HEK293 (cell line): ENCODE measurements at regions not wholly inside any gene's neighbourhood (a gene's known extent, or its start where the extent isn't known, plus 50 kb on each side); places are given as distances from the start of the nearest gene placed in this dataset.

ENCODE experiments used
- CTCF ChIA-PET: fragments of 350-600 bp; formaldehyde crosslinking; extraction: SDS; loops from one replicate; lab custom pipeline; 2021; ENCODE audit warnings: antibody characterized with exemption; lab: Yijun Ruan, JAX
- POLR2A ChIA-PET: fragments of 300-600 bp; formaldehyde crosslinking; extraction: SDS; loops from one replicate; lab custom pipeline; 2020; ENCODE audit warnings: antibody characterized with exemption, inconsistent platforms; lab: Yijun Ruan, JAX
- H3K27ac ChIP-seq: fragments of 200-500 bp; sonication (Bioruptor generic); 2 replicates; pipeline ENCODE4 v1.5.1; 2014; ENCODE audit warnings: low read depth, low read length, control low read depth, inconsistent platforms; ENCODE audit errors: extremely low read depth
- H3K36me3 ChIP-seq, 2 experiments: fragments of 200-500 bp in 1 of 2; sonication (Bioruptor generic) in 1 of 2; 1 replicate in 1 of 2; 2 replicates in 1 of 2; pipeline ENCODE4 v1.5.1; 2014 to 2017; ENCODE audit warnings: inconsistent platforms in 2 of 2, low read length in 2 of 2; ENCODE audit not compliant: control insufficient read depth in 2 of 2, insufficient read depth in 1 of 2
- H3K4me1 ChIP-seq: fragments of 200-500 bp; sonication (Bioruptor generic); 2 replicates; pipeline ENCODE4 v1.5.1; 2014; ENCODE audit warnings: mild to moderate bottlenecking, low read length, inconsistent platforms; ENCODE audit not compliant: control insufficient read depth, insufficient read depth
- H3K4me3 ChIP-seq: 2 replicates; pipeline ENCODE4 v1.5.1; 2011; ENCODE audit warnings: low read depth, mild to moderate bottlenecking, control low read depth, low read length, moderate library complexity
- H3K9me3 ChIP-seq: fragments of 200-500 bp; sonication (Bioruptor generic); 2 replicates; pipeline ENCODE4 v1.5.1; 2014; ENCODE audit warnings: low read depth, low read length, inconsistent platforms; ENCODE audit not compliant: control insufficient read depth, insufficient read depth
- CTCF ChIP-seq: fragments of 450-650 bp; formaldehyde crosslinking; IDR thresholded peaks from 2 replicates; pipeline ENCODE4 v1.5.1; 2016; ENCODE audit warnings: missing biosample characterization, missing genetic modification characterization
- FEZF1 ChIP-seq: fragments of 450-650 bp; formaldehyde crosslinking; IDR thresholded peaks from 2 replicates; pipeline ENCODE4 v1.5.1; 2016; ENCODE audit warnings: missing biosample characterization, missing genetic modification characterization
- GFI1B ChIP-seq: fragments of 450-650 bp; formaldehyde crosslinking; IDR thresholded peaks from 2 replicates; pipeline ENCODE4 v1.5.1; 2016; ENCODE audit warnings: missing biosample characterization, missing genetic modification characterization
- GLI2 ChIP-seq: fragments of 450-650 bp; formaldehyde crosslinking; IDR thresholded peaks from 2 replicates; pipeline ENCODE4; 2017; ENCODE audit warnings: missing biosample characterization, missing genetic modification characterization, low read depth, borderline replicate concordance
- KLF1 ChIP-seq: fragments of 450-650 bp; formaldehyde crosslinking; IDR thresholded peaks from 2 replicates; pipeline ENCODE4 v1.5.1; 2016; ENCODE audit warnings: missing biosample characterization, missing genetic modification characterization
- PRDM6 ChIP-seq: fragments of 450-650 bp; formaldehyde crosslinking; IDR thresholded peaks from 2 replicates; pipeline ENCODE4 v1.5.1; 2017; ENCODE audit warnings: missing biosample characterization, missing genetic modification characterization
- REPIN1 ChIP-seq: fragments of 450-650 bp; formaldehyde crosslinking; IDR thresholded peaks from 2 replicates; pipeline ENCODE4 v1.5.1; 2017; ENCODE audit warnings: missing biosample characterization, missing genetic modification characterization, low read depth
- SCRT2 ChIP-seq: fragments of 450-650 bp; formaldehyde crosslinking; IDR thresholded peaks from 2 replicates; pipeline ENCODE4 v1.5.1; 2016; ENCODE audit warnings: missing biosample characterization, missing genetic modification characterization
- ZBTB20 ChIP-seq: fragments of 450-650 bp; formaldehyde crosslinking; IDR thresholded peaks from 2 replicates; pipeline ENCODE4 v1.5.1; 2016; ENCODE audit warnings: missing biosample characterization, missing genetic modification characterization
- ZNF266 ChIP-seq: fragments of 450-650 bp; formaldehyde crosslinking; IDR thresholded peaks from 2 replicates; pipeline ENCODE4 v1.5.1; 2016; ENCODE audit warnings: missing biosample characterization, missing genetic modification characterization, low read depth
- ZNF280D ChIP-seq: fragments of 450-650 bp; formaldehyde crosslinking; IDR thresholded peaks from 2 replicates; pipeline ENCODE4 v1.5.1; 2016; ENCODE audit warnings: missing biosample characterization, missing genetic modification characterization
- ZNF335 ChIP-seq: fragments of 450-650 bp; formaldehyde crosslinking; conservative IDR thresholded peaks from 2 replicates; pipeline ENCODE4 v1.5.1; 2016; ENCODE audit warnings: missing biosample characterization, missing genetic modification characterization
- ZNF354C ChIP-seq: fragments of 450-650 bp; formaldehyde crosslinking; IDR thresholded peaks from 2 replicates; pipeline ENCODE4 v1.5.1; 2016; ENCODE audit warnings: missing biosample characterization, missing genetic modification characterization, low read depth, borderline replicate concordance
- ZNF362 ChIP-seq: fragments of 450-650 bp; formaldehyde crosslinking; IDR thresholded peaks from 2 replicates; pipeline ENCODE4 v1.5.1; 2016; ENCODE audit warnings: missing biosample characterization, missing genetic modification characterization
- ZNF404 ChIP-seq: fragments of 450-650 bp; formaldehyde crosslinking; IDR thresholded peaks from 2 replicates; pipeline ENCODE4 v1.5.1; 2017; ENCODE audit warnings: missing biosample characterization, missing genetic modification characterization
- ZNF558 ChIP-seq: fragments of 450-650 bp; formaldehyde crosslinking; IDR thresholded peaks from 2 replicates; pipeline ENCODE4 v1.5.1; 2016; ENCODE audit warnings: missing biosample characterization, missing genetic modification characterization
- ZNF654 ChIP-seq: fragments of 450-650 bp; formaldehyde crosslinking; IDR thresholded peaks from 2 replicates; pipeline ENCODE4 v1.5.1; 2016; ENCODE audit warnings: low read depth, missing biosample characterization, missing genetic modification characterization
- ZSCAN30 ChIP-seq: fragments of 450-650 bp; IDR thresholded peaks from 2 replicates; pipeline ENCODE4 v1.5.1; 2018; ENCODE audit warnings: missing biosample characterization, mild to moderate bottlenecking, missing genetic modification characterization, moderate library complexity
- ZXDB ChIP-seq: fragments of 450-650 bp; formaldehyde crosslinking; IDR thresholded peaks from 2 replicates; pipeline ENCODE4 v1.5.1; 2016; ENCODE audit warnings: missing biosample characterization, missing genetic modification characterization

- peak; percentile 76 for TF ChIP-seq ZXDB (tag by site-specific recombination)
- peak; percentile 54 for TF ChIP-seq FEZF1
- TF ChIP-seq GFI1B (tag by site-specific recombination): peak; percentile 71
- no peak for TF ChIP-seq REPIN1 (tag by site-specific recombination)
Observed at GRCh38 chr9:22240619-22241018, 206.0 kb upstream of the DMRTA1 start (continued).

GRCh38 chr9:22241024-22241423, 205.6 kb upstream of the DMRTA1 start:
- H3K4me1 ChIP-seq: peaks cover 26% of the 10 kb centered on the region
- ChIA-PET CTCF (interaction anchor here (0.6 to 4.3 kb wide), 9 partner anchors 66 to 471 kb away, joined by 3 to 80 read pairs (median 4); partner anchors contain the start of genes CDKN2A and CDKN2B), POLR2A (interaction anchor here (2.5 to 3.6 kb wide), 2 partner anchors 232 to 246 kb away, joined by 10 to 14 read pairs; partner anchors contain the start of genes CDKN2A, CDKN2B and CDKN2B-AS1)
- TF ChIP-seq PRDM6 (tag by site-specific recombination): peak; percentile 6; the same call in 1 of the 2 replicates
- no peak for TF ChIP-seq ZNF280D (tag by site-specific recombination)
- H3K36me3 ChIP-seq: no peaks in the 10 kb centered on the region
- H3K4me3 ChIP-seq: no peak overlapping the region
- H3K27ac ChIP-seq: no peak overlapping the region
- no peaks in the 10 kb centered on the region for H3K9me3 ChIP-seq

- POLR2A ChIA-PET: interaction anchor here (2.5 kb wide), 1 partner anchor 233 kb away, joined by 10 read pairs; the partner anchor contains the start of gene CDKN2B
- no peaks in the 10 kb centered on the region for H3K36me3 ChIP-seq
- CTCF ChIA-PET: interaction anchor here (0.6 to 4.3 kb wide), 10 partner anchors 65 to 471 kb away, joined by 3 to 80 read pairs (median 4); partner anchors contain the start of genes CDKN2A and CDKN2B
Observed at GRCh38 chr9:22241611-22242010, 205.0 kb upstream of the DMRTA1 start.

GRCh38 chr9:22244139-22245011, 202.2 kb upstream of the DMRTA1 start:
- Histone ChIP-seq H3K4me3 (no peak overlapping the region), H3K9me3 (no peaks in the 10 kb centered on the region), H3K27ac (no peak overlapping the region), H3K36me3 (no peaks in the 10 kb centered on the region), H3K4me1 (peaks cover 18% of the 10 kb centered on the region)
- CTCF ChIA-PET: interaction anchor here (0.6 to 4.3 kb wide), 73 partner anchors 9 to 1931 kb away, joined by 3 to 80 read pairs (median 5); partner anchors contain the start of gene CDKN2B
- POLR2A ChIA-PET: interaction anchor here (0.8 to 1.4 kb wide), 6 partner anchors 33 to 294 kb away, joined by 3 to 17 read pairs (median 4); partner anchors contain the start of gene CDKN2B
- TF ChIP-seq ZNF266 (tag by site-specific recombination): no peak
- peak; percentile 63 for TF ChIP-seq ZNF654 (tag by site-specific recombination)
- peak; percentile 22; the same call in 1 of the 2 replicates for TF ChIP-seq CTCF (tag by site-specific recombination)
- TF ChIP-seq ZNF335 (tag by site-specific recombination): 0 out of 2 replicates have a peak, but pooled peaks have one; percentile 11
- TF ChIP-seq ZNF354C: no peak
- no peak for TF ChIP-seq ZNF404 (tag by site-specific recombination)
- TF ChIP-seq SCRT2 (tag by site-specific recombination): peak; percentile 73
- 0 out of 2 replicates have a peak, but pooled peaks have one; percentile 20 for TF ChIP-seq ZSCAN30 (tag by site-specific recombination)
- TF ChIP-seq ZNF362 (tag by site-specific recombination): 0 out of 2 replicates have a peak, but pooled peaks have one; percentile 31
- 0 out of 2 replicates have a peak, but pooled peaks have one; percentile 28 for TF ChIP-seq ZBTB20 (tag by site-specific recombination)
- TF ChIP-seq ZNF558 (tag by site-specific recombination): no peak
- no peak for TF ChIP-seq KLF1

More at GRCh38 chr9:22241611-22242010, 205.0 kb upstream of the DMRTA1 start:
- Histone ChIP-seq H3K4me3 (no peak overlapping the region), H3K27ac (no peak overlapping the region)
- no peak for TF ChIP-seq GLI2
- TF ChIP-seq ZNF335 (tag by site-specific recombination): peak; percentile 75
- TF ChIP-seq, all 188 proteins: peak for 1
- Histone ChIP-seq H3K9me3 (no peaks in the 10 kb centered on the region), H3K4me1 (peaks cover 26% of the 10 kb centered on the region)
